ENCODE measurements at regions not wholly inside any gene's neighbourhood (a gene's known extent, or its start where the extent isn't known, plus 50 kb on each side); places are given as distances from the start of the nearest gene placed in this dataset.
"Not testable (repeated sequence)": the region's sequence is repeated elsewhere in the genome, so short reads cannot be mapped to it uniquely, and the experiment has no call there.

DNA sequence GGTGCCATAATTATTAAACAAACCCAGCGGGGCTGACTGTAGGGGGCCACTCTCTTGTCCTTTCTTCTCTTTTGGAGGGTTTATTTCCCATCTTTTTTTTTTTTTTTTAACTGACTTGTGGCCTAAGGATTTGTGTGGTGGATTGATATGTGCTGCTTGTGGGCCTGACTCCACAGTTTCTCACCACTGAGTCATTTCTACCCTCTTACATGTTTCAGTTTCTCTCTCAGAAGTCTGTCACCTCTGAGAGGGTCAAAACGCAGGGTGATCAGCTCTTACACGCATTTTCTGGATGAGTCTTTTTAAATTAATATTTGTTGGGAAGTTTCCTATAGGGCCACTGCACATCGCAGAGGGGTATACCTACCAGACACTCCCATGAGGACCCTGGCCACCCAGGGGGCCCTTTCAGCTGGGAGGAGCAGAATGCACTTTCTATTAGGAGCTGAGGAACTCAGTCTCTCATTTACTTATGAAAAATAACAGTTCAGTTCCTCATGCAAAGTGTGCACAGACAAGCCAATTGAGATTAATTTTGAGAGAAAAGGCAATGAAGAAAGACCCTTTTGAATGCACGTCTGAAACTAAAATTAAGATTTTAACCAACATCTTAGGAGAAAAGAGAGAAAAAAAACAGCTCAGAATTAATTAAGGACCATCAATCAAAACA, 407.9 kb downstream of the TECRL start:
- no peak for DNase-seq

DNA sequence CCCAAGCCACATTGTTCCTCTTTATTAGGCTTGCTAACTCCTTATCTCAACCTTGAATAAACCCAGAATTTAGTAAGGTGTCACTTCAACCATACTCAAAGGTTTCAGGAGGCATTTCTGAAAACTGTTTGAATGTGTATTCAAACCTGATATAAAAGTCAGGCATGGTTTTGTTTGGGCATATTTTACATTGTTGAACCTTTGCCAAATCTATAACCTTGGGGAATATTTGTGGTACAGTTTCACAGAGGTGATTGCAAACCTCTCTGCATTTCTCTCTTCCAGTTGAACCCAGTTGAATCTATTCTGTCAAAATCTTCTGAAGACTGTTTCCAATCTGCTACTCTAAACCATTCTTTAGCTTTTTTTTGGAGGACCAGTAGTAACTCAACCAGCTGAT, 409.0 kb downstream of the TECRL start:
- no peak for DNase-seq

DNA sequence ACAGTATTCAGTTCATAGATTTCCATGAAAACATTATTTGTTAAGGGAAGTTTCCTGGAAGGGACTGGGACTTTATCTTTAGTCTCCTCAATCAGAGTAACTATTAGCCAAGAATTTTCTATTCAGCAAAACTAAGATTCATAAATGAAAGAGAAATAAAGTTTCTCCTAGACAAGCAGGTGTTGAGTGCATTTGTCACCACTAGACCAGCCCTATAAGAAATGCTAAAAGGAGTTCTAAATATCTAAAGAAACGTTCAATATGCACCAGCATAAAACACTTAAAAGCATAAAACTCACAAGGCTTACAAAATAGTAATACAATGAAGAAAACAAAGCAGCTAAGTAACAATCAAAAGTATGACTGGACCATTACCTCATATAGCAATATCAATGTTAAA, 423.0 kb downstream of the TECRL start:
- no peak for DNase-seq

DNA sequence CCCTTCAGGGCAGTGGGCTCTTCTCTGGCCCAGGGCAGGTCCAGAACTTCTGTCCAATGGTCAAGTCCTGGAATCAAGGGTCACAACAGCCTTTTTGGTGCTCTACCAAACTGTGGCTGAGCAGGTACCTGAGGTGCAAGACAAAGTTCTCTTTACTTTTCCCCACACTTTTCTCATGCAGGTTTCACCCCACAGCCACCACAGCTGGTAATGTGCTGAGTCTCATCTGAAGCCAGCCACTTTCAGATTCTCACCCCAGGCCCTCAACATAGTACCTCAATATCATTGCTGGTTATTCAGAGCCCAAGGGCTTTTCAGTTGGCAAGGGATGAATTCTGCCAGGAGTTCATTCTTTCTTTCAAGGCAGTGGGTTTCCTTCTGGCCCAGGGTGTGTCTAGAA, 426.0 kb downstream of the TECRL start:
- DNase-seq, result no peak

DNA sequence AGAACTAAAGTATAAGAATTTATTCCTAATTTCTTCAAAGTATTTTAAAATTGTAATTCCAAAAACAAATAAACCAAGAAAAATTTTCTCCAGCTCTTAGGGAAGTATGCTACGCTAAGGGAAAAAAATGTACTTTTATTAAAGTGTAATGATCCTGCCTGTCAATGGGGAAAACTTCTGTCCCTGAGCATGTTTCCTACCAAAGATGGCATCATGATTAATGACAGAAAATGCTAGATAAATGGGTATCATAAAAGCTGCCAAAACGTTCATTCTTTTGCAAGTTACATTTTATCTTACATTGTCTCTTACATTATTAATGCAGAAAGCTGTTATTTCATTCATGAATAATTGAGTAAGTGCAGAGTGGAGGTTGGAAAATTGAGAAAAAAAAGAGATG, 443.4 kb downstream of the TECRL start:
- no peak for DNase-seq

DNA sequence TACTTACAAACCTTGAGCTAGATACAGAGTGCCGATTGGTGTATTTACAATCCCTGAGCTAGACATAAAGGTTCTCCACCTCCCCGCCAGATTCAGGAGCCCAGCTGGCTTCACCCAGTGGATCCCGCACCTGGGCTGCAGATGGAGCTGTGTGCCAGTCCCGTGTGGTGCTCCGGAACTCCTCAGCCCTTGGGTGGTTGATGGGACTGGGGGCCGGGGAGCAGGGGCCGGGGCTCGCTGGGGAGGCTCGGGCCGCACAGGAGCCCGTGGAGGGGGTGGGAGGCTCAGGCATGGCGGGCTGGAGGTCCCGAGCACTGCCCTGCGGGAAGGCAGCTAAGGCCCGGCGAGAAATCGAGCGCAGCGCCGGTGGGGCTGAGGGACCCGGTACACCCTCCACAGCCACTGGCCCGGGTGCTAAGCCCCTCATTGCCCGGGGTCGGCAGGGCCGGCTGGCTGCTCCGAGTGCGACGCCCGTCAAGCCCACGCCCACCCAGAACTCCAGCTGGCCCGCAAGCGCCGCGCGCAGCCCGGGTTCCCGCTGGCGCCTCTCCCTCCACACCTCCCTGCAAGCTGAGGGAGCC, 466.5 kb downstream of the TECRL start:
- not testable (repeated sequence) for DNase-seq

DNA sequence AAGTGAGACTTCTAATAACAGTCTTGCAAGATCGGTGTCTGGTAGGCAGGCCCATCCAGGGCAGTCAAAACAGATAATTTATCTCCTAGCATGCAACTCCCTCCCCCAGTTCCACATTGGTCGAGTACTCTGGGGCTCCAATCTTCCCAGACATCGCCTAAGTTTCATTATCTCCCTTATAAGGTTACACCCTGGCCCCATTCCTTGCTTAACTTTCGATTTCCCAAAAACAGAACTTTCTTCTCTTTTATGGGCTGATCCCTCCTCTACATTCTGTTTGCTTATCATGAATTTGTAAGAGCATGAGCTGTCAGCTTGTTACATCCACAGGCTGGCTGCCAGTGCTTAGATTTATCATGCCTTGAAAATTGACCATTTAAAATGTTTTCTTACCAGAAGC, 471.3 kb downstream of the TECRL start:
- no peak for DNase-seq

DNA sequence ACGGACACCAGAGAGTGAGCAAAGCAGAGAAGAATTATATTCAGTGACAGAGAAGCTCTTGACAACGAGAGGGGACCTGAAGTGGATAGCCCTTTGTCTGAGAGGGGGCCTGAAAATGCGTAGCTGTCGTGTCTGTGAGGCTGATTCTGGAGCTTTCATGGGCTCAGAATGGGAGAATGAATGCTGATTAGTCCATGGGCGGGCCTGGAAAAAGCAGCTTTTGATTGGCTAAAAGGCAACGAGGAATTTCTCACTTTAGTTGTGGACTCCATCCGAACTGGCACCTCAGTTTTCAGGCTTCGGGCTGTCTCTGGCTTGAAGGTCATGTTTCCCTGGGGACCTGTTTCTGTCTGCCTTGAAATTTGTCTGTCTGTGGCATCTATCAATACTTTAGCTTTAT, 487.1 kb downstream of the TECRL start:
- DNase-seq, result no peak

- no peak for DNase-seq
Observed at GRCh38 chr4:63921561-63921960, 487.7 kb downstream of the TECRL start.

DNA sequence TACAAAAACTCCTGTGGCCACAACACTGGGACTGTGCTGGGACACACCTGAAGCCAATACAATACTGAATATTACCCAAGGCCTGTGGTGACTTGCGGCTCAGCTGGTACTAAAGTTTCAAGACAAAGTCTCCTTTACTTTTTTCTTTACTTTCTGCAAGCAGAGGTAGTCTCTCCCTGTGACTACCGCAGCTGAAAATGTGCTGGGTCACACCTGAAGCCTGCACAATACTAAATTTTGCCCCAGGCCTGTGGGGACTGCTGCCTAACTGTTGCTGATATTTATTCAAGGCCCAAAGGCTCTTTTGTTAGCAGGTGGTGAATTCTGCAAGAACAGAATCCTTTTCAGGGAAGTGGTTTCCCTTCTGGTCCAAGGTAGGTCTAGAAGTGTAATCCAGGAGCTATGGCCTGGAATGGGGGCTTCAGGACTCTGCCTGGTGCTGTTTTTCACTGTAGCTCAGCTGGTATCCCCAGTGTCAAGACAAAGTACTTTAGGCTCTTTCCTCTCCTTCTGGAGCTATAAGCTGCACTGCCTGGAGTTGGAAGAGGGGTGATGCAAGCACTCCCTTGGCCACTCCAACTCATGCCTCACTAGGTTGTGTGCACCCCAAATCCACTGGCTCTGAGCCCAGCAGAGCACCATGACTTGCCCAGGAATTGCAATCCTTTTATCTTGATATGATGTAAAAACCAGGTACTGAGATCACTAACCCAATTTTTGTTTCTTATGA, 489.4 kb downstream of the TECRL start:
- DNase-seq, result no peak

DNA sequence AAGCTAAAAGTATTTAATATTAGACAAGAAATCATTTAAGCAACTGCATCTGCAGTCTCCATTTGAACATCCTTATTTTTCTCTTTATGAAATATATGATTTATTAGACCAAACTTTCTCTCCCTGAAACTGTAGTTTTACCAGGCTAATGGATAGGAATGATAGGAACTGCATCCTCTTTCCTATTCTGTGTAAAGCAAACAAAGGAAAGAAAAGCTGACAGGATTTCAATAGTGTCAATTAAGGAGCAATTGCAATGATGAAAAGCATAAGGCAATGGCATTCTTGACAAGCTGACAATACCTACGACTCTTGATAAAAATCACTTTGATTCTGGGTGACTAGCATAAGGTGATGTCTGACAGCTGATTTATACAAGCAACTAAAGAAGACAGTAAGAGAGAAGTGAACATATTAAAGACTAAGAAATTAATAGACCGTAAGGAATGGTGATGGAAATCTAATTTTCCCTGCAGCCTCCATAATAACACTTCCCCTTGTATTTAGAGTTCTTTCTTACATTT, 502.5 kb downstream of the TECRL start:
- DNase-seq, result no peak

DNA sequence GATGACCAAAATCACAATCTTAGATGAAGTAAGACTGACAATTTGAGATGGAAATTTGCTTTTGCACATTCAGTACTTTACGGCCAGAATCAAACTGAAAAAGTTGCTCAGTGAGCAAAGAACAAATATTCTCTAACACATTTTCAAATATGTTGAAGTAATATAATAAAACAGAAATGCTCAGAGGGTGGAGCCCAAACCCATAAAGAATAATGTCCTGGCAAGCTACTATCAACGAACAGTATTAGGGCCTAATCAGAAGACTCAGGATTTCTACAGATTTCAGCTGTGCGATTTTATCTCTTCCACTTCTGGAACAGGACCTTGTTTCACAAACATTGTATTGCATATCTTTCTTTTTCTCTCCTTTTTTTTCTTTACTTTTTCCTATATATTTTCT, 505.0 kb downstream of the TECRL start:
- no peak for DNase-seq

DNA sequence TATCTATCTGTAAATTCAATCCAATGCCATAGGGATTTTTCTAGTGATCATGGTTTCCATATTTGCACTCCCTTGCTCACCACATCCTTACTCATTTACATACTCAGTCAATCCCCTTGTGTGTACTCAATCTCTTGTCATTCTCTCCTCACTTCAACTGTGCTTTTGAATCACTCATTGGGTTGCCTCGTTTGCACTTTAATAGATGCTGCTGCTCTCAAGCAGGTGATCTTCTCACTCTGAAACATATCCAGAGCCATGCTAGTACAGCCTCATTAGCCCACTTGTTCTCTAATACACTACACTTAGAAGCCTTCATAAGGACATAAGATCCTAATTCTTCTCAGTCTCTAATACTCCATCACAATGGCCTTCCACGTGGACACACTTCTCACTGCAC, 507.9 kb downstream of the TECRL start:
- no peak for DNase-seq

GRCh38 chr4:63898961-63899360, 510.3 kb downstream of the TECRL start:
- DNase-seq, result no peak

GRCh38 chr4:63894161-63894560, 515.1 kb downstream of the TECRL start:
- DNase-seq, result no peak

GRCh38 chr4:63869370-63869769, 539.9 kb downstream of the TECRL start:
- DNase-seq, result no peak

DNA sequence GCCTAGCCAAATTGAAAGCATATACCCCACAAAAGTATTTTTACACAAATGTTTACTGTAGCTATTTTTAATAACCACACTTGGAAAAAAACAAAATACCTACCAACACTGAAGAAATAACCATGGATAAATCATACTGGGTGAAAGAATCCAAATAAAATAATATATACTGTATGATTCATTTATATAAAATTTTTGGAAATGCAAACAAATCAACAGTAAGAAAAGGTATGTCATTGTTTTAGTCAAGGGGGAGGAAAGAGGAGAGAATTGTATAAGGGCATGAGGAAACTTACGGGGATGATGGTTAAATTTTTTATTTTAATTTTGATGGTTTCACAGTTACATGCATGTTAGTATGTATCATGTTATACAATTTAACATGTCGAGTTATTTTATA, 557.8 kb downstream of the TECRL start:
- no peak for DNase-seq

- DNase-seq, result no peak
Observed at GRCh38 chr4:63841266-63841665, 568.0 kb downstream of the TECRL start.

DNA sequence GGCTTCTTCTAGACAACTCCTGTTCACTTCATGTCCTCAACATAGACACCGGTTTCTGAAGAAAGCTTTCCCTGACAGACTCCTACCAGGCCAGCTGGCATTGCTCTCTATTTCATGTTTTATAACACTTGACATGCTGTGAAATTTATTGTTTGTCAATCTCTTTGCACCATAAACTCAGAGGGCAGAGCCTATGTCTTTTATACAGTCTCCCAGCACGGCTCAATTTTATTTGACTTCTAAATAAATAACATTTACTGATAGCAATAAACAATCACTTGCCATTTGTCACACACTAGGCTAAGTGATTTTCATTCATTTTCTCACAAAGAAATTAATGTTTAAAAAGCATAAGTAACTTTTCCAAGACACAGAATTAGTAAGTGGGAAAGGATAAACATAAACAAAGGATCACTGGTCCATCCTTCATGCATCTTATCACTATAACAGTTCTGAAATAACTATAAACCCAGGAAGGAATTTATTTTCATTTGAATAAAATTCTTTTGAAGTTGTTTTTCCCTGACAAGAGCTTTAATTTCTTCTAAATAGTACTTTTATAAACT, 577.6 kb downstream of the TECRL start:
- no peak for DNase-seq

DNA sequence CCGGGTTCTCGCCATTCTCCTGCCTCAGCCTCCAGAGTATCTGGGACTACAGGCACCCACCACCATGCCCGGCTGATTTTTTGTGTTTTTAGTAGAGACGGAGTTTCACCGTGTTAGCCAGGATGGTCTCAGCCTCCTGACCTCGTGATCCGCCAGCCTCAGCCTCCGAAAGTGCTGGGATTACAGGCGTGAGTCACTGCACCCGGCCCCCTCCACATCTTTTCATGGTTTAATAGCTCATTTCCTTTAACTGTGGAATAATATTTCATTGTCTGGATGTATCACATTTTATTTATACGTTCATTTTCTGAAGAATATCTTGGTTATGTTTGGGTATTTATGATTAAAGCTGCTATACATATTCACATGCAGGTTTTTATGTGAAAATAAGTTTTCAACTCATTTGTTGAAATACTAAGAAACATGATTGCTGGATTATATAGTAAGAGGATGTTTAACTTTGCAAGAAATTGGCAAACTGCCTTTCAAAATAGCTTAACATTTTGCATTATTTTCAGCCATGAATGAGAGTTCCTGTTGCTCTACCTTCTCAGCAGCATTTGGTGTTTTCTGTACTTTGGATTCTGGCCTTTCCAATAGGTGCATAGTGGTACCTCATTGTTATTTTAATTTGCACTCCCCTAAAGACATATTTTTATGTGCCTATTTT, 591.9 kb downstream of the TECRL start:
- no peak for DNase-seq

- DNase-seq, result no peak
Observed at GRCh38 chr4:63814171-63814964, 594.9 kb downstream of the TECRL start.

GRCh38 chr4:63799166-63799565, 610.1 kb downstream of the TECRL start:
- no peak for DNase-seq

- DNase-seq, result no peak
Observed at GRCh38 chr4:63795301-63795700, 613.9 kb downstream of the TECRL start.

Data from RPMI8226 (cell line).